ENCODE measurements at regions not wholly inside any gene's neighbourhood (a gene's known extent, or its start where the extent isn't known, plus 50 kb on each side); places are given as distances from the start of the nearest gene placed in this dataset.

GRCh38 chr6:167398214-167399050 lies 73.5 kb downstream of the TTLL2 start (continued):
- TF ChIP-seq ZXDC (CRISPR knock-in tag; IDR thresholded peaks at IDR 0.05) (no peak; the same call in 1 of the 2 replicates), ARNTL (CRISPR knock-in tag; IDR thresholded peaks at IDR 0.05) (peak; percentile 94), ZNF776 (CRISPR knock-in tag; IDR thresholded peaks at IDR 0.05) (no peak), ZBTB40 (IDR thresholded peaks at IDR 0.05) (no peak), ZBTB40 (CRISPR knock-in tag; IDR thresholded peaks at IDR 0.05) (peak; percentile 89), TMF1 (CRISPR knock-in tag; IDR thresholded peaks at IDR 0.05; ENCODE audit: low read depth) (peak; percentile 48; the same call in 1 of the 2 replicates), CEBPB (IDR thresholded peaks at IDR 0.05; ENCODE audit: borderline replicate concordance, low read depth, low read length) (no peak), RBAK (CRISPR knock-in tag; IDR thresholded peaks at IDR 0.05) (0 out of 2 replicates have a peak, but pooled peaks have one; percentile 53), ZNF232 (CRISPR knock-in tag; IDR thresholded peaks at IDR 0.05; ENCODE audit: borderline replicate concordance) (peak; percentile 97; the same call in 1 of the 2 replicates), ZNF230 (CRISPR knock-in tag; IDR thresholded peaks at IDR 0.05) (no peak; the same call in 1 of the 2 replicates), ZNF431 (CRISPR knock-in tag; IDR thresholded peaks at IDR 0.05; ENCODE audit: borderline replicate concordance, low read depth) (peak; percentile 95), NR2F6 (IDR thresholded peaks at IDR 0.05) (peak; percentile 98), NR2F6 (CRISPR knock-in tag; IDR thresholded peaks at IDR 0.05) (peak; percentile 99), TCF12 (IDR thresholded peaks at IDR 0.05) (no peak), TCF12 (CRISPR knock-in tag; IDR thresholded peaks at IDR 0.05) (peak; percentile 99), SNAPC2 (CRISPR knock-in tag; IDR thresholded peaks at IDR 0.05) (peak; percentile 98)
- TF ChIP-seq, protein P1, sequence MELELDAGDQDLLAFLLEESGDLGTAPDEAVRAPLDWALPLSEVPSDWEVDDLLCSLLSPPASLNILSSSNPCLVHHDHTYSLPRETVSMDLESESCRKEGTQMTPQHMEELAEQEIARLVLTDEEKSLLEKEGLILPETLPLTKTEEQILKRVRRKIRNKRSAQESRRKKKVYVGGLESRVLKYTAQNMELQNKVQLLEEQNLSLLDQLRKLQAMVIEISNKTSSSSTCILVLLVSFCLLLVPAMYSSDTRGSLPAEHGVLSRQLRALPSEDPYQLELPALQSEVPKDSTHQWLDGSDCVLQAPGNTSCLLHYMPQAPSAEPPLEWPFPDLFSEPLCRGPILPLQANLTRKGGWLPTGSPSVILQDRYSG (CRISPR knock-in tag; IDR thresholded peaks at IDR 0.05) = 0 out of 2 replicates have a peak, but pooled peaks have one; percentile 40
